Skeletal muscle tissue (tissue), 3 donors: ENCODE measurements at regions not wholly inside any gene's neighbourhood (a gene's known extent, or its start where the extent isn't known, plus 50 kb on each side); places are given as distances from the start of the nearest gene placed in this dataset.

ENCODE experiments used
- H3K27ac ChIP-seq: one replicate; pipeline ENCODE4 v1.7.0; 2013; ENCODE audit warnings: mild to moderate bottlenecking, low read depth, low read length, inconsistent platforms
- H3K27me3 ChIP-seq, 3 donors: one replicate each; pipeline ENCODE4 v1.7.0; 2013; ENCODE audit warnings: low read length in 3 of 3; ENCODE audit not compliant: control insufficient read depth in 3 of 3, insufficient read depth in 3 of 3
- H3K36me3 ChIP-seq, 3 donors: one replicate each; pipeline ENCODE4 v1.7.0; 2013; ENCODE audit warnings: low read length in 3 of 3; ENCODE audit not compliant: control insufficient read depth in 3 of 3, insufficient read depth in 3 of 3
- H3K4me1 ChIP-seq, 3 donors: one replicate each; pipeline ENCODE4 v1.7.0; 2013; ENCODE audit warnings: low read length in 3 of 3, mild to moderate bottlenecking in 3 of 3; ENCODE audit not compliant: control insufficient read depth in 3 of 3, insufficient read depth in 3 of 3
- H3K4me3 ChIP-seq, 3 donors: one replicate each; pipeline ENCODE4 v1.7.0; 2013; ENCODE audit warnings: low read length in 3 of 3
- H3K9ac ChIP-seq, 3 donors: one replicate each; pipeline ENCODE4 v1.7.0; 2013; ENCODE audit warnings: low read length in 3 of 3, mild to moderate bottlenecking in 3 of 3, moderate library complexity in 2 of 3, low read depth in 1 of 3
- H3K9me3 ChIP-seq, 3 donors: one replicate each; pipeline ENCODE4 v1.7.0; 2013; ENCODE audit warnings: low read length in 3 of 3; ENCODE audit not compliant: control insufficient read depth in 3 of 3
- donor health status: Osteomylitis.

GRCh38 chr2:2706306-2706705, 375.2 kb upstream of the MYT1L start:
- no peak overlapping the region for H3K4me3 ChIP-seq
- H3K27ac ChIP-seq, result no peak overlapping the region
- peaks cover 2 to 20% (median 18%) of the 10 kb centered on the region in 3 donors for H3K27me3 ChIP-seq
- no peaks in the 10 kb centered on the region for H3K36me3 ChIP-seq
- no peaks in the 10 kb centered on the region for H3K9me3 ChIP-seq
- H3K4me1 ChIP-seq, result no peaks in the 10 kb centered on the region
- H3K9ac ChIP-seq, result no peak overlapping the region

- Histone ChIP-seq H3K9me3 (no peaks in the 10 kb centered on the region), H3K27me3 (peaks cover 2 to 20% (median 18%) of the 10 kb centered on the region in 3 donors), H3K4me3 (no peak overlapping the region), H3K9ac (no peak overlapping the region), H3K4me1 (no peaks in the 10 kb centered on the region), H3K27ac (no peak overlapping the region), H3K36me3 (no peaks in the 10 kb centered on the region)
Observed at GRCh38 chr2:2705871-2706270, 374.8 kb upstream of the MYT1L start.

GRCh38 chr2:2704428-2705090, 373.5 kb upstream of the MYT1L start:
- no peak overlapping the region for H3K4me3 ChIP-seq
- H3K9me3 ChIP-seq, result no peaks in the 10 kb centered on the region
- no peak overlapping the region for H3K9ac ChIP-seq
- no peaks in the 10 kb centered on the region for H3K4me1 ChIP-seq
- peaks cover 1 to 15% (median 11%) of the 10 kb centered on the region in 3 donors for H3K27me3 ChIP-seq
- H3K27ac ChIP-seq, result no peak overlapping the region
- H3K36me3 ChIP-seq, result no peaks in the 10 kb centered on the region

- Histone ChIP-seq H3K4me3 (no peak overlapping the region), H3K9me3 (no peaks in the 10 kb centered on the region), H3K9ac (no peak overlapping the region), H3K36me3 (no peaks in the 10 kb centered on the region), H3K4me1 (no peaks in the 10 kb centered on the region), H3K27me3 (peaks cover 0 to 11% (median 9%) of the 10 kb centered on the region in 3 donors), H3K27ac (no peak overlapping the region)
Observed at GRCh38 chr2:2703762-2704427, 372.8 kb upstream of the MYT1L start.

- peaks cover 0 to 6% (median 4%) of the 10 kb centered on the region in 3 donors for H3K27me3 ChIP-seq
- H3K4me1 ChIP-seq, result no peaks in the 10 kb centered on the region
- H3K9me3 ChIP-seq, result no peaks in the 10 kb centered on the region
- no peak overlapping the region for H3K9ac ChIP-seq
- no peaks in the 10 kb centered on the region for H3K36me3 ChIP-seq
- no peak overlapping the region for H3K4me3 ChIP-seq
- H3K27ac ChIP-seq, result no peak overlapping the region
Observed at GRCh38 chr2:2703172-2703571, 372.1 kb upstream of the MYT1L start.

GRCh38 chr2:2702385-2702784, 371.3 kb upstream of the MYT1L start:
- Histone ChIP-seq H3K27me3 (peaks cover 0 to 6% (median 3%) of the 10 kb centered on the region in 3 donors), H3K9ac (no peak overlapping the region), H3K9me3 (no peaks in the 10 kb centered on the region)

GRCh38 chr2:2701813-2702212, 370.7 kb upstream of the MYT1L start:
- no peaks in the 10 kb centered on the region for H3K4me1 ChIP-seq
- no peak overlapping the region for H3K27ac ChIP-seq
- H3K36me3 ChIP-seq, result no peaks in the 10 kb centered on the region
- H3K9ac ChIP-seq, result no peak overlapping the region
- H3K4me3 ChIP-seq, result no peak overlapping the region
- no peaks in the 10 kb centered on the region for H3K9me3 ChIP-seq
- peaks cover 0 to 6% (median 3%) of the 10 kb centered on the region in 3 donors for H3K27me3 ChIP-seq

More at GRCh38 chr2:2702385-2702784, 371.3 kb upstream of the MYT1L start:
- no peak overlapping the region for H3K4me3 ChIP-seq
- H3K27ac ChIP-seq, result no peak overlapping the region
- H3K36me3 ChIP-seq, result no peaks in the 10 kb centered on the region
- H3K4me1 ChIP-seq, result no peaks in the 10 kb centered on the region

GRCh38 chr2:2701176-2701781, 370.2 kb upstream of the MYT1L start:
- Histone ChIP-seq H3K9ac (no peak overlapping the region), H3K9me3 (no peaks in the 10 kb centered on the region), H3K4me1 (no peaks in the 10 kb centered on the region), H3K27ac (no peak overlapping the region), H3K27me3 (peaks cover 0 to 4% (median 1%) of the 10 kb centered on the region in 3 donors), H3K36me3 (no peaks in the 10 kb centered on the region), H3K4me3 (no peak overlapping the region)

- Histone ChIP-seq H3K27me3 (peaks cover 0 to 17% (median 3%) of the 10 kb centered on the region in 3 donors), H3K9ac (no peak overlapping the region), H3K9me3 (no peaks in the 10 kb centered on the region), H3K27ac (no peak overlapping the region), H3K4me1 (no peaks in the 10 kb centered on the region), H3K36me3 (no peaks in the 10 kb centered on the region), H3K4me3 (no peak overlapping the region)
Observed at GRCh38 chr2:2699121-2699505, 368.0 kb upstream of the MYT1L start.
